ENCODE measurements at regions not wholly inside any gene's neighbourhood (a gene's known extent, or its start where the extent isn't known, plus 50 kb on each side); places are given as distances from the start of the nearest gene placed in this dataset.

DNA sequence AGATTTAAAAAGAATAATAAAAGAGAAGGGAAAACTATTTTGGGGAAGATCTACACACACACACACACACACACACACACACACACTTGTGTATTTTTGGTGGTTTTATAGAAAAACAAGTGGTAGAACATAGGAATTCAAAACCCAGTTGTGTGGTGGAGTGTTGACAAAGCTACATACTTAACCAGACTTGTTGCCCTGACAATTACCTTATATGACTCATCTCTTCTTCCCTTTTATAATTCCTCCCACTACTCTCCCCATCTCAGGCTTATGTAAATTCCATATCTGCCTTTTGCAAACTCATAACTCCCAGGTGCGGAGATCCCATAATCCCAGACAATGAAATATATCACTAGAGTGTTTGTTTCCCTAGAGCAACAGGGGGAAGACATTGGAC lies 873.7 kb downstream of the NXPH1 start:
- Histone ChIP-seq H3K9me2 (ENCODE audit: insufficient read depth, low read length) (no peaks in the 10 kb centered on the region), H3K4me2 (ENCODE audit: low read length) (no peak overlapping the region), H3K27ac (ENCODE audit: low read length) (no peak overlapping the region), H3K27me3 (ENCODE audit: insufficient read depth, low read depth, low read length) (no peaks in the 10 kb centered on the region), H3K9ac (ENCODE audit: low read length) (no peak overlapping the region), H3F3A (ENCODE audit: insufficient read depth, low read length, poor library complexity, severe bottlenecking) (no peaks in the 10 kb centered on the region), H4K20me1 (ENCODE audit: insufficient read depth) (no peaks in the 10 kb centered on the region), H3K36me3 (ENCODE audit: insufficient read depth, low read length) (no peaks in the 10 kb centered on the region), H3K4me3 (ENCODE audit: low read length) (no peak overlapping the region), H3K79me2 (replicated peaks; ENCODE audit: insufficient read depth, low read length) (no peaks in the 10 kb centered on the region), H2AFZ (ENCODE audit: low read depth, low read length) (no peak overlapping the region), H3K9me3 (ENCODE audit: low read length) (no peaks in the 10 kb centered on the region)
- TF ChIP-seq MXI1 (conservative IDR thresholded peaks at IDR 0.05; ENCODE audit: poor library complexity, severe bottlenecking) (no peak), SMC3 (conservative IDR thresholded peaks at IDR 0.05; ENCODE audit: poor library complexity) (no peak), POLR2AphosphoS5 (IDR thresholded peaks at IDR 0.05) (no peak), CTCF (IDR thresholded peaks at IDR 0.05; ENCODE audit: poor library complexity, severe bottlenecking) (no peak), RAD21 (conservative IDR thresholded peaks at IDR 0.05) (no peak), EZH2 (IDR thresholded peaks at IDR 0.05; ENCODE audit: borderline replicate concordance, insufficient read depth, low read length, poor library complexity, severe bottlenecking) (no peak), TAF1 (IDR thresholded peaks at IDR 0.05; ENCODE audit: low read depth) (no peak), REST (IDR thresholded peaks at IDR 0.05; ENCODE audit: borderline replicate concordance) (no peak), EP300 (conservative IDR thresholded peaks at IDR 0.05; ENCODE audit: poor library complexity, severe bottlenecking) (no peak)

DNA sequence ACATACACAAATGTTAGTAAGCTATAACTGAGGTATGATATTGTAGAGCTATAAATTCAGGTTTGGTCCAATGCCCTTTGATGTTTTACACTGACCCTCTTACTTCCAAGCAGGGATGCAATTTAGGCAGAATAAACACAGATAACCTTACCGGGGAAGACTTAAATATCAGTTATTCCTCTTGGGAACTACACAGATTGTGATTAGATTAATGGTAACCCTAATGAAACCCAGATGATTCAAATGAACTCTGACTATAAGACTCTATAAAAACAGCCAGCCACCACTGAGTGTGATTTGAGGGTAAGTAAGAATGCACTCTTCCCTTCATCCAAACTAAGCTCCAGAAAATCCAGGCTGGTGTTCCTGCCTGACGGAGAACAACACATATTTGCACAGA lies 891.1 kb downstream of the NXPH1 start:
- no peaks in the 10 kb centered on the region for H3F3A ChIP-seq (ENCODE audit: insufficient read depth, low read length, poor library complexity, severe bottlenecking)
- no peak overlapping the region for H3K27ac ChIP-seq (ENCODE audit: low read length)
- TF ChIP-seq EP300 (conservative IDR thresholded peaks at IDR 0.05; ENCODE audit: poor library complexity, severe bottlenecking) (no peak), EZH2 (IDR thresholded peaks at IDR 0.05; ENCODE audit: borderline replicate concordance, insufficient read depth, low read length, poor library complexity, severe bottlenecking) (no peak)
- no peaks in the 10 kb centered on the region for H3K9me3 ChIP-seq (ENCODE audit: low read length)
- no peaks in the 10 kb centered on the region for H3K79me2 ChIP-seq (replicated peaks; ENCODE audit: insufficient read depth, low read length)
- no peaks in the 10 kb centered on the region for H3K9me2 ChIP-seq (ENCODE audit: insufficient read depth, low read length)
- H3K4me2 ChIP-seq (ENCODE audit: low read length): no peak overlapping the region
- H4K20me1 ChIP-seq (ENCODE audit: insufficient read depth): no peaks in the 10 kb centered on the region
- no peak overlapping the region for H2AFZ ChIP-seq (ENCODE audit: low read depth, low read length)
- H3K9ac ChIP-seq (ENCODE audit: low read length): no peak overlapping the region
- H3K27me3 ChIP-seq (ENCODE audit: insufficient read depth, low read depth, low read length): no peaks in the 10 kb centered on the region
- H3K36me3 ChIP-seq (ENCODE audit: insufficient read depth, low read length): no peaks in the 10 kb centered on the region
- H3K4me3 ChIP-seq (ENCODE audit: low read length): no peak overlapping the region

DNA sequence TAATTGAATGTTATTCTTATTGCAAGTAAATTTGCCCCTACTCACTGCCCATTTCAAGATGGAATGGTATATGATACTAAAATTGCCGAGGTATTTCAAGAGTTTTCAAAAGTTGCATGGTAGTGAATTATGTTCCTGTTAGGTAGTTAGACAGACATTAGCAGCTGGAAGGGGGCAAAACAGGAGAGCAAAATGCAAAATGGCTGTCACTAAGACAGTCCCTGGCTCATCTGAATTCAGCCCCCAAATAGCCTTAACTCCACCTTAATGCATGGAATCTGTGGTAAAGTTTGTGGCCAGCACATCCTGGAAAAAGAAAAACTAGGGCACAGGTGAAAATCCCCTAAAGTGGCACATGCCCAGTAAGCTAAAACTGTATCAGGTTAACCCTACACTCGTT lies 894.9 kb downstream of the NXPH1 start:
- no peaks in the 10 kb centered on the region for H3K9me2 ChIP-seq (ENCODE audit: insufficient read depth, low read length)
- no peaks in the 10 kb centered on the region for H3K9me3 ChIP-seq (ENCODE audit: low read length)
- TF ChIP-seq SMC3 (conservative IDR thresholded peaks at IDR 0.05; ENCODE audit: poor library complexity) (no peak), POLR2AphosphoS5 (IDR thresholded peaks at IDR 0.05) (no peak), REST (IDR thresholded peaks at IDR 0.05; ENCODE audit: borderline replicate concordance) (no peak), TAF1 (IDR thresholded peaks at IDR 0.05; ENCODE audit: low read depth) (no peak), RAD21 (conservative IDR thresholded peaks at IDR 0.05) (no peak), EZH2 (IDR thresholded peaks at IDR 0.05; ENCODE audit: borderline replicate concordance, insufficient read depth, low read length, poor library complexity, severe bottlenecking) (no peak), MXI1 (conservative IDR thresholded peaks at IDR 0.05; ENCODE audit: poor library complexity, severe bottlenecking) (no peak), CTCF (IDR thresholded peaks at IDR 0.05; ENCODE audit: poor library complexity, severe bottlenecking) (no peak), EP300 (conservative IDR thresholded peaks at IDR 0.05; ENCODE audit: poor library complexity, severe bottlenecking) (no peak)
- no peak overlapping the region for H2AFZ ChIP-seq (ENCODE audit: low read depth, low read length)
- no peaks in the 10 kb centered on the region for H3K79me2 ChIP-seq (replicated peaks; ENCODE audit: insufficient read depth, low read length)
- H3K9ac ChIP-seq (ENCODE audit: low read length): no peak overlapping the region
- H4K20me1 ChIP-seq (ENCODE audit: insufficient read depth): no peaks in the 10 kb centered on the region
- H3F3A ChIP-seq (ENCODE audit: insufficient read depth, low read length, poor library complexity, severe bottlenecking): no peaks in the 10 kb centered on the region
- no peak overlapping the region for H3K4me2 ChIP-seq (ENCODE audit: low read length)
- H3K27ac ChIP-seq (ENCODE audit: low read length): no peak overlapping the region
- no peaks in the 10 kb centered on the region for H3K36me3 ChIP-seq (ENCODE audit: insufficient read depth, low read length)
- H3K4me3 ChIP-seq (ENCODE audit: low read length): no peak overlapping the region
- no peaks in the 10 kb centered on the region for H3K27me3 ChIP-seq (ENCODE audit: insufficient read depth, low read depth, low read length)

Data from neural cell (in vitro differentiated cells).